NCI-H2196 (cell line): ENCODE measurements at regions not wholly inside any gene's neighbourhood (a gene's known extent, or its start where the extent isn't known, plus 50 kb on each side); places are given as distances from the start of the nearest gene placed in this dataset.

Experiments
- DNase-seq: peaks from one replicate; lab custom pipeline; 2025; ENCODE audit not compliant: unreplicated experiment; lab: John Stamatoyannopoulos, UW

DNA sequence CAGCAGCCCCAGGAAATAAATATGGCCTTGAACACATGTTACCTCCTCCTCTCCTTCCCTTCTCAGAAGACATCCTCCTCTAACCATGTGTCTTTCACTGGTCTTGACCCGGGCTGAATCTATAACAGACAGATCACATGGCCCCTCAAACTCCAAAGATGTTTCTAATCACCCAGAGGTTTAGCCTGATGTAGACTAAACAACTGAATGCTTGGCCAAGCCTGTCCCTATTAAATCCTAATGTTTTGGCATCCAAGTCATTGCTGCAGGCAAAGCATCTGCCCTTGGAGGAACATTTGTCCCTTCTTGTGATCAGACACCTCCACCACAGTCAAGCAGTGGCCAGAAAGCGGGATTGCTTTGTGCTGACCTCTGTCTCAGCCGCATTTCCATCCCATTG lies 65.5 kb downstream of the ANKRD60 start:
- no peak for DNase-seq

- no peak for DNase-seq
Observed at GRCh38 chr20:58161192-58161591, 67.3 kb downstream of the ANKRD60 start.

DNA sequence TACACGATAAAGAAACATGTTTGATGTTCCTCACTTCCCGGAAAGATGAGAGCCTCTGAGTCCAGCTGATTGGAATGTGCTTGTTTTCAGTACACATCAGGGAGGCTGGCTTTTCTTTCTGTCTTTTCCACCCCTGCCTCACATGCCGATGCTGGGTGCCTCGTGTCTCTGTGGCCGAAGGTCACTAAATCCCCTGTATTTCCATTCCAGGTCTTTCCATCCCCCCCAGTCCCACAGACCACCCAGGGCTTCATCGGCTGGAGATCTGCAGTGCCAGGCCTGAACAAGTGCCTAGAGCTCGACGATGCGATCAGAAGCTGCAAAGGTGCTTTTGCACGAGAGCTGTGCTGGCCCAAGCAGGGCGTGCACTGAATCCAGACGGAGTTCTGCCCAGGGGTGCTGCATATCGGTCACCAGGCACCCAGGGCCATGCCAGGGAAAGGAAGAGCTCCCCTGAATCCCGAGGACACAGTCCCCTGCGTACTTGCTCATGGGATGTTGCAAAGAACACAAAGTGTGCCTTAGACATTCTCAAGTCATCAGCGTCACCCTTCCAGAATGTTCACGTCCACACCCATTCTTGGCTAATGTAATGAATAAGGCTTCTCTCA lies 67.9 kb downstream of the ANKRD60 start:
- no peak for DNase-seq

DNA sequence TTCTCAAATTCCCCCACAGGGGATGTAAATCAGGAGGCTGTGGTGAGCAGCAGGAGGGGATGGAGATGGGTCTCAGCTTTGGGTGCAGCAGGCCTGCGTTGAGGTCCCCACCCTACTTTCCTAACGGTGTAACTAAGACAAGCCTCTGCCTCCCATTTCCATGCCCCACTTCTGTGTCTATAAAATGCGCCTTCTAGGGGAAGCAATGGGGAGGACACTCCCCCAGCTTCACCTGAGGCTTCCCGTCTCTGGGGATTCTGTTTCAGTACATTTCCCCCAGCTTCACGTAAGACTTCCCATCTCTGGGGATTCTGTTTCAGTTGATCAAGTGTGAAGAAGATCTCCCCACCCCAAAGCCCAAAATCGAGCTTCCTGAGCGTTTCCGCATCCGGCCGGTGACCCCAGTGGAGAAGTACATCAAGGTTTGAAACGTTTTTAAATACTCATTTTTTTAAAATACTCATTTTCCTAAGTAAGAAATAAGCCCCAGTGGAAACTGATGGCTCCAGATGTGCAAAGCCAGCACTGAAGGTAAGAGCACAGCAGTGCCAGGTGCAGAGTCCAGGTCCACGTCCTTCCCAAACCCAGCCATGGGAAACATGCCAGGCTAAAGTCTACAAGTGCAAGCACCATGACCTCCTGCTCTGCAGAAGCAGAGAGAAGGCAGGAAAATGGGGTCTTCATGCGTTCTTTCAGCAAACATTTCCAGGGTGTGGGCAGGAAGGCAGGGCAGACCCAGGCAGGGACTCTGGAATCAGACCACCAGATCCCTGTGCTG lies 73.1 kb downstream of the ANKRD60 start:
- no peak for DNase-seq

DNA sequence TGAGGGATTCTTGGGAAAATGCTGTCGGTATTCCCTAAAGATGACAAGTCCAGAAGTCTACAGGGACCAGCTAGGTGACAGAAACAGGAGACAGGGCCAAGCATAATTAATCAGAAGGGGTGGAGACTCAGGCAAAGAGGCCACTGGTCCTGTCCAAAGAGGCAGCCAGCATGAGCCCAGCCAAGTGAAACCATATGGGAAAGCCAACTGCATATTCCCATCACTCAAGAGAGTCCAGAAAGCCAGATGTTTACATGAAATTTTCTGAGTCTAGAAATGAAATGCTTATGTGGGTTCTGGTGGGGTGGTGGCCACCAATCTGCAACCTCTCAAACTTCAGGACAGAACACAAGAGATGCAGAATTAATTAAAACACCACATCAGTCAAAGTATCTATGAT lies 74.3 kb downstream of the ANKRD60 start:
- no peak for DNase-seq

GRCh38 chr20:58153121-58153520 lies 75.3 kb downstream of the ANKRD60 start:
- no peak for DNase-seq

GRCh38 chr20:58150772-58151171 lies 77.7 kb downstream of the ANKRD60 start:
- peak; percentile 58 for DNase-seq

DNA sequence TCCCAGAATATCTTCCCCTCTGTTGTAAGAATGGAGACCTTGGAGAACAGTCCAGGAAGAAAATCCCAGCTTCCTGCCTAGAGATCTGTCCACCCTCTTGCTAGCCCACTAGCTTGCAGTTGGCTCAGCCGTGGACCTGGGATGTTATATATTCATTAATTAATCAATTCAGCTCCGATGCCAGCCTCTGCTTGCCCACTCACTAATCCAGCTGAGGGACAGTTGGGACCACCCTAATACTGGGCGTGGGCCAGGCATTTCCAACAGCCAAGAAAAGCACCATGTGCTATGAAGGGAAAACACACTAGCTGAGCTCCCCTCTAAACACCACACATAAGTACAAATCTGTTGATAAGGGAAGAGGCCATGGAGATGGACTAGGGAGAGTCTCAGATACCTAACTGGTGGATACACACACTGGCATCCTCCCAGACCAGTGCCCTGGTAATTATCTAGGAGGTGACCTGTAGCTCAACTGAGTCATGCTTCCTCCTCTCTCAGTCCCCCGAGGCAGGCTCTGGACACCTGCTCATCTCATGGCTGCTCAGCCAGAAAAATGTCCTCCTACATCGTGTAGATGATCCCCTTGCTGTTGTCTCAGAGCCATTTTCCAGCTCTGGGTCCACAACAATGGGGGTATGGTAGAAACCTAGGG lies 78.9 kb downstream of the ANKRD60 start:
- no peak for DNase-seq

DNA sequence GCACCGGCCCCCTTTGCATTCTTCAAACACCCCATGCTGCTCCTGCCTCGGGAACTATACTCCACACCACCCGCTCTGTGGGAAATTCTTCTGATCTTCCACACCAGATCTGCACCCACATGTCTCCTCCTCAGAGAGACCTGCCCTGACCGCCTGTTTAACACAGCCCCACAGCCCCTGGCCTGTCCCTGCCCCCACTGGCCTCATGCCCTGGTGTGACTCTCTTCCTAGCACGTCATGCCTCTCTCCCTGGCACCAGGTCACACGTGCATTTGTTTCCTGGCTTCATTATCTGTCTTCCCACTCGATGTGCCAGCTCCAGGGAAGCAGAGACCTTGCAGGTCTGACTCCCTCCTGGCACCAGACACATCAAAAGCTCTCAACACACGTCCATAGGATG lies 79.6 kb downstream of the ANKRD60 start:
- DNase-seq, result no peak

DNA sequence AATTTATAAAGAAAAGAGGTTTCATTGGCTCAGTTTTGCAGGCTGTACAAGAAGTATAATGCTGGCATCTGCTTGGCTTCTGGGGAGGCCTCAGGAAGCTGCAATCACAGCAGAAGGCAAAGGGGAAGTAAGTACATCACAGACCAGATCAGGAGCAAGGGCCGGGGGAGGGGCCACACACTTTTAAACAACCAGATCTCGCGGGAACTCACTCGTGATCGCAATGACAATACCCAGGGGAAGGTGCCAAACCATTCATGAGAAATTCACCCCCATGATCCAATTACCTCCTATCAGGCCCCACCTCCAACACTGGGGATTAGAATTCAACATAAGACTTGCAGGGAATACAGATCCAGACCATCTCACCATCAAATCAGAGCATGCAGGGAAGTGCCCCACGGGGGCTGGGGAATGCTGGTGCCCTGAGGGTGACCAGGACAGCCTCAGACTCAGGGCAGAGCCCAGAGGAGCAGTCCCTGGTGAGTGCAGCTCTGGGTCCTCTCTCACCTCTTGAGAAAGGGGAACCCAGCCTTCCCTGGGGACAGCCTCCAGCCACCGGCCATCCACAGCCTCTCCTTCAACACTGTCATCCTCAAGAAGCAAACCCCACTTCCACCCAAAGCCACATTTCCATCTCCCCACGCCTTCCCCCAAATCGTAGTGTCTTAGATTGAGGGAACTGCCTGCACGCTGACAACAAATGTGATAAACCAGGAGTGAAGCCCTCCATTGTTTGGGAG lies 80.7 kb downstream of the ANKRD60 start:
- DNase-seq, result no peak

- DNase-seq, result no peak
Observed at GRCh38 chr20:58146746-58147140, 81.7 kb downstream of the ANKRD60 start.

- no peak for DNase-seq
Observed at GRCh38 chr20:58146081-58146745, 82.2 kb downstream of the ANKRD60 start.

- no peak for DNase-seq
Observed at GRCh38 chr20:58145506-58146080, 82.9 kb downstream of the ANKRD60 start.

GRCh38 chr20:58144096-58144495 lies 84.4 kb downstream of the ANKRD60 start:
- no peak for DNase-seq

DNA sequence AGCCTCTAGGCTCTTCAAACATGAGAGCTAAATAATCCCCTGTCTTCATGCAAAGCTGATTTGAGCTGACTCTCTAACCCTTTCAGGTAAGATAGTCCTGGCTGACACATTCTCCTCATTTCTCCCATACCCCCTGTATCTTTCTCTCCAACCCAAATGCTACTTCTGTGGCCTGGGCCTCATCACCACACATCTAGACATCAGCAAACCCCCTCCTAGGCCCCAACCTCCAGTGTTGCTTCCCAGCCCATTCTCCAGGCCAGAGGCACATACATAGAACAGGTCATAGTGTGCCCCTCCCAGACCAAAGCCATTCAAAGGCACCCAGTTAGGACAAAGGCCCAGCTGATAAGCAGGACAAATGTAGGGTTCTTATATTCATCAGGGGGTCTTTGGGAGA lies 84.9 kb downstream of the ANKRD60 start:
- no peak for DNase-seq

DNA sequence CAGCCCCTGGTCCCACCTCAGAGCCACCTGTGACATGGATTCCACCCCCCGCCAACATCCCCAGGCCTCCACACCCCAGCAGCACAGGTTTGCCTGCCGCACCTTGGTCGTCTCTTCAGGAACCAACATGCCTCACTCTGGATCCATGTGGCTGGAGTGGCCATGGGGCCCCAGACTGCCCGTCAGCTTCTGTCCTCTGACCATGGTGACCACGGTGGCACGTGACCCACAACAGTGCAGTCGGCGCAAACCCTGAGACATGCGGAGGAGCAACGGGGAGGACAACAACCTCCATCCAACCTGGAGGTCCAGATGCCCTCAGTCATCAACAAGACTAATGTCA lies 85.6 kb downstream of the ANKRD60 start:
- DNase-seq, result no peak

GRCh38 chr20:58141971-58142842 lies 86.2 kb downstream of the ANKRD60 start:
- DNase-seq, result no peak

DNA sequence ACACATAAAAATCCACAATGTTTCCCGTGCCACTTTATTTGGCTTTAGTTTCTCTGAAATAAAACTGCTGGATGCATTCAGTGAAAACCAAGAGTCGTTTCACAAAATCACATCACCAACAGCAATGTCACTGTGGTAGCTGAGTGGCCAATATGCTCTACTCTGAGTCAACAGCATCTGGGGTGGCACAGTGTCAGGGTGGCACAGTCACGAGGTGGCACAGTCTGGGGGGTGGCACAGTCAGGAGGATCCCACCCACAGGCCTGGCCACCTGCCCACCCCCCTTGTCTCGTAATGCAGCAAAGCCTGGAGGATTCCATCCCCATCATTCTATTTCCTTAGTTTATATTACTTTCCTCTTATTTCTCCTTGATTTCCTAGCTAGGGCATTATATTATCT lies 87.0 kb downstream of the ANKRD60 start:
- no peak for DNase-seq

- no peak for DNase-seq
Observed at GRCh38 chr20:58140787-58141425, 87.5 kb downstream of the ANKRD60 start.
